ENCODE measurements at regions not wholly inside any gene's neighbourhood (a gene's known extent, or its start where the extent isn't known, plus 50 kb on each side); places are given as distances from the start of the nearest gene placed in this dataset.

- TF ChIP-seq CTCF (conservative IDR thresholded peaks at IDR 0.05; ENCODE audit: low read depth, low read length) (no peak), EZH2phosphoT487 (IDR thresholded peaks at IDR 0.05; ENCODE audit: borderline replicate concordance, low read length) (no peak)
Measured at GRCh38 chr13:71255633-71256032, 611.4 kb downstream of the DACH1 start.
